GM21423 (cell line): ENCODE measurements at regions not wholly inside any gene's neighbourhood (a gene's known extent, or its start where the extent isn't known, plus 50 kb on each side); places are given as distances from the start of the nearest gene placed in this dataset.
"Not testable (repeated sequence)": the region's sequence is repeated elsewhere in the genome, so short reads cannot be mapped to it uniquely, and the experiment has no call there.

Experiments used
- ATAC-seq: cut with Tn5 transposase; IDR thresholded peaks from one replicate; pipeline ENCODE4 v1.9.1; 2021; ENCODE audit warnings: mild to moderate bottlenecking, moderate library complexity; ENCODE audit not compliant: unreplicated experiment

- ATAC-seq = no peak
Observed at GRCh38 chr1:30464187-30464617, 259.2 kb downstream of the MATN1 start.

- no peak for ATAC-seq
Observed at GRCh38 chr1:30462826-30463425, 260.5 kb downstream of the MATN1 start.

GRCh38 chr1:30462166-30462565 is 261.2 kb downstream of the MATN1 start:
- no peak for ATAC-seq

- no peak for ATAC-seq
Observed at GRCh38 chr1:30461640-30462039, 261.7 kb downstream of the MATN1 start.

GRCh38 chr1:30460661-30461060 is 262.7 kb downstream of the MATN1 start:
- ATAC-seq = no peak

GRCh38 chr1:30458730-30459485 is 264.5 kb downstream of the MATN1 start:
- ATAC-seq = not testable (repeated sequence)

GRCh38 chr1:30452925-30453324 is 270.5 kb downstream of the MATN1 start:
- ATAC-seq = no peak

- no peak for ATAC-seq
Observed at GRCh38 chr1:30452170-30452569, 271.2 kb downstream of the MATN1 start.

DNA sequence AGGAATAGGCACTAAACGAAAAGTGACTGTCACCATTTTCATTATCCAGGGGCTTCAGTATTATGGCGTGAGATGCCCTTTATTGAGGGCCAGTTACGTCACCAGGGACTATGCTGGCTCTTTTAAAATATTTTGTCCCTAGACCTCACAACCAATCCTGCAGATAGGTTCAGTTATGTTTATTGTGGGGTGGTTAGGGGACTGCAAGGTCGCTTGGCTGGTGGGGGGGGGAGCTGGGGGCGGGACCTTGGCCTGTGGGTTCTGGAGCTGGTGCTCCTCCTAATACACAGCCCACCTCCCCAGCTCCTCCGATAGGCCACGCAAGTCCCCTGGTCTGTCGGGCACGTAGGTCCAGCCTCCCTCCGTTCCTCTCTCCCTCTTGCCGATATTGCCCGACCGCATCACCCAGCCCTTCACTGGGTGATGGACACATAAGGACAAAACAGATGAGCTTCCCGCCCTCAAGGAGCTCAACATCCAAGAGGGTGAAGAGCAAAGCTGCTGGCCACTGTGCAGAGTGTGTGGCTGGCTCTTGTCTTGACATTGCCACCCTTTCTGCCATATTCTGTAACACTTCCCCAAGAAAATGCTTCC is 271.8 kb downstream of the MATN1 start:
- ATAC-seq = no peak

- no peak for ATAC-seq
Observed at GRCh38 chr1:30450818-30451233, 272.6 kb downstream of the MATN1 start.

GRCh38 chr1:30450148-30450817 is 273.1 kb downstream of the MATN1 start:
- ATAC-seq = no peak

DNA sequence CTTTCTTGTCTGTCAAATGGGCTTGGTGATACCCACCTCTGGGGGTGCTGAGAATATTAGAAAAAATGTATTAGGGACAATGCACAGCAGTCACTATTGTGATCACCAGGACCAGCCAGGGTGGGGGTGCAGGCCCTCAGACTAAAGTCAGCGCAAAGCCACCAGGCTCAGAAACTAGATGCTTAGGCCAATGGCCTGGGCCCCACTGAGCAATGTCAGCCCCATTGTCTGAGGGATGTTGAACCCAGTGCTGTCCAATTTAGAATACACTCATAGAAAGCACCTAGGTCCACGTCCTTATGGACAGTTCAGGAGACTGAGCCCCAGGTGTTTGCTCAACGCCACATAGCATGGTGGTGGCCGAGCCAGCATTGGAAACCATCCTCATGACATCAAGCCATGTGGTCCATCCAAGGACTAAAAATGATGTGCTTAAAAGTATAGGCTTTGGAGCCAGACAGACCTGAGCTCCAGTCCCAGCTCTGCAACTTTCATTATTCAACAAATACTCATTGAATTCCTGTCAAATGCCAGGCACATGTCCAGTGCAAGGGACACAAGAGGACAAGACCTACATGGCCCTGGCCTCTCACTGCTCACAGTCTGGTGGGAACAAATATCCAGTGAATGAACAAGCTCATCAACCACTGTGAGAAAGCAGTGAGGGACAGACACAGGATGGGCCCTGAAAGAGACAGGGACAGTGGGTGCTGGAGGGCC is 273.8 kb downstream of the MATN1 start:
- no peak for ATAC-seq

DNA sequence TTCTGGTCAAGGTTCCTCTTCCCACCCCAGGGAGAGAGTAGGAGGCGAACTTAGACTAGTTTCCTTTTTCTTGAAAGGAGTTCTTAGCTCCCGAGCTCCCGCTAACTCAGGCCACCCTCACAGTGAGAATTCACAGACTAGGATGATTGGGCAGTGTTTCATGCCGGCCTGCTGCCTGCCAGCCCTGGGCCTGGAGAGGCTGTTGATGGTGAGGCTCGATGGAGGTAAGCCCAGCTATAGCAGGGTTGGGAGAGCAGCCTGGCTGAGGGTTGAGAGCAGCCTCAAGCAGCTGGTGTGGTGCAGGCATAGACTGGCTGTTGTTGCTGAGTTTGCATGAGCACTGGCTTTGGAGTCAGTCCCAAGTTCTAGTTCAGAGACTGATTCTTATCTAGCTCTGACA is 274.4 kb downstream of the MATN1 start:
- ATAC-seq = no peak

GRCh38 chr1:30447701-30448100 is 275.7 kb downstream of the MATN1 start:
- ATAC-seq = no peak

- ATAC-seq = no peak
Observed at GRCh38 chr1:30447080-30447479, 276.3 kb downstream of the MATN1 start.

GRCh38 chr1:30446508-30446907 is 276.9 kb downstream of the MATN1 start:
- ATAC-seq = no peak

- no peak for ATAC-seq
Observed at GRCh38 chr1:30446095-30446494, 277.3 kb downstream of the MATN1 start.

- ATAC-seq = no peak
Observed at GRCh38 chr1:30445449-30445848, 277.9 kb downstream of the MATN1 start.

GRCh38 chr1:30444850-30445249 is 278.5 kb downstream of the MATN1 start:
- ATAC-seq = no peak

- ATAC-seq = no peak
Observed at GRCh38 chr1:30444401-30444800, 279.0 kb downstream of the MATN1 start.

- ATAC-seq = not testable (repeated sequence)
Observed at GRCh38 chr1:30438274-30438673, 285.1 kb downstream of the MATN1 start.
